Upper lobe of left lung (tissue), 6 donors: ENCODE measurements at regions not wholly inside any gene's neighbourhood (a gene's known extent, or its start where the extent isn't known, plus 50 kb on each side); places are given as distances from the start of the nearest gene placed in this dataset.
A peak's percentile ranks its signal among the peaks of the same experiment; 100 is the strongest.
"Not testable (repeated sequence)": the region's sequence is repeated elsewhere in the genome, so short reads cannot be mapped to it uniquely, and the experiment has no call there.

ENCODE experiments used
- ATAC-seq, 2 donors: fragments of 200-7000 bp; cut with Tn5 transposase; one replicate each; pipeline ENCODE4 v1.9.1; 2022; ENCODE audit warnings: mild to moderate bottlenecking in 2 of 2, moderate library complexity in 2 of 2; ENCODE audit not compliant: low FRiP score in 2 of 2
- DNase-seq, 2 donors: peaks; one replicate each; pipeline ENCODE4 v3.0.0-alpha.2; 2019 to 2020
- H3K27ac ChIP-seq, 4 donors: fragments of 200-600 bp; sonication (generic); one replicate each; pipeline ENCODE4 v1.5.1; 2016 to 2019
- H3K27me3 ChIP-seq, 4 donors: fragments of 200-600 bp; sonication (generic); one replicate each; pipeline ENCODE4 v1.5.1; 2017 to 2019
- H3K36me3 ChIP-seq, 4 donors: fragments of 200-600 bp; sonication (generic); one replicate each; pipeline ENCODE4 v1.5.1; 2016 to 2019
- H3K4me1 ChIP-seq, 4 donors: fragments of 200-600 bp; sonication (generic); one replicate each; pipeline ENCODE4 v1.5.1; 2018 to 2019
- H3K4me3 ChIP-seq, 4 donors: fragments of 200-600 bp; sonication (generic); one replicate each; pipeline ENCODE4 v1.5.1; 2017 to 2019; ENCODE audit warnings: mild to moderate bottlenecking in 2 of 4, moderate library complexity in 1 of 4
- H3K9me3 ChIP-seq, 4 donors: fragments of 200-600 bp; sonication (generic); one replicate each; pipeline ENCODE4 v1.5.1; 2018 to 2019
- CTCF ChIP-seq, 6 experiments: fragments of 450-650 bp in 4 of 6; fragments of 200-600 bp in 2 of 6; sonication (generic) in 2 of 6; IDR thresholded peaks; one replicate each; pipeline ENCODE4 v1.5.1; 2016 to 2019; ENCODE audit warnings: antibody characterized with exemption in 6 of 6
- EP300 ChIP-seq, 4 donors: sonication (generic); formaldehyde crosslinking; IDR thresholded peaks; one replicate each; pipeline ENCODE4 v1.5.1; 2017; ENCODE audit warnings: antibody characterized with exemption in 4 of 4, control low read depth in 2 of 4
- POLR2A ChIP-seq, 4 donors: fragments of 450-650 bp; IDR thresholded peaks; one replicate each; pipeline ENCODE4 v1.5.1; 2016 to 2017; ENCODE audit warnings: antibody characterized with exemption in 4 of 4, mild to moderate bottlenecking in 2 of 4
- POLR2AphosphoS5 ChIP-seq, 2 donors: sonication (generic); formaldehyde crosslinking; IDR thresholded peaks; one replicate each; pipeline ENCODE4 v1.5.1; 2017; ENCODE audit warnings: antibody characterized with exemption in 2 of 2
- WGBS, 2 donors: methylation state at CpG; one replicate each; pipeline ENCODE4 v1.1.5; 2017 to 2018; 5-methylcytosine and 5-hydroxymethylcytosine counted together
- donor health status: DM: no; HTN: no; CAD: no; lungs with moderate emphysema.
- donor health status: DM: no; HTN: yes; CAD: no; lungs with severe emphysema.

- no peak for TF ChIP-seq POLR2A (IDR thresholded peaks at IDR 0.05)
- no peak for TF ChIP-seq POLR2AphosphoS5 (IDR thresholded peaks at IDR 0.05)
- TF ChIP-seq CTCF (IDR thresholded peaks at IDR 0.05), result no peak
- TF ChIP-seq EP300 (IDR thresholded peaks at IDR 0.05), result no peak
- DNase-seq, result no peak
- no peak for ATAC-seq
- Histone ChIP-seq H3K27ac (peak overlapping the region in 2 of 4 donors; percentile 50 to 61), H3K27me3 (no peaks in the 10 kb centered on the region), H3K4me3 (no peak overlapping the region), H3K4me1 (peaks cover 5% of the 10 kb centered on the region in 4 donors), H3K36me3 (no peaks in the 10 kb centered on the region), H3K9me3 (no peaks in the 10 kb centered on the region)
- WGBS, 2 donors, result 56 to 75% methylated on average over 3 of the region's 3 CpGs
These were observed 129.5 kb upstream of the KLF3 start for GRCh38 chr4:38534344-38535045.

GRCh38 chr4:38535071-38535470 lies 128.9 kb upstream of the KLF3 start:
- not testable (repeated sequence) for H3K27me3 ChIP-seq, ATAC-seq, DNase-seq, H3K36me3 ChIP-seq, H3K27ac ChIP-seq, H3K4me3 ChIP-seq, H3K4me1 ChIP-seq, H3K9me3 ChIP-seq
- WGBS, 2 donors, result 75 to 95% methylated on average over 1 of the region's 1 CpG

- peak in 1 of 2 donors; percentile 56 for ATAC-seq
- WGBS, 2 donors, result 83 to 96% methylated on average over 5 of the region's 5 CpGs
- no peaks in the 10 kb centered on the region for H3K27me3 ChIP-seq
- no peak for DNase-seq
- H3K4me1 ChIP-seq, result no peaks in the 10 kb centered on the region
- no peak overlapping the region for H3K4me3 ChIP-seq
- TF ChIP-seq POLR2AphosphoS5 (IDR thresholded peaks at IDR 0.05) (no peak), POLR2A (IDR thresholded peaks at IDR 0.05) (no peak), EP300 (IDR thresholded peaks at IDR 0.05) (no peak), CTCF (IDR thresholded peaks at IDR 0.05) (no peak)
- no peaks in the 10 kb centered on the region for H3K9me3 ChIP-seq
- H3K27ac ChIP-seq, result no peak overlapping the region
- no peaks in the 10 kb centered on the region for H3K36me3 ChIP-seq
These were observed 128.3 kb upstream of the KLF3 start for GRCh38 chr4:38535717-38536116.

- DNase-seq, result no peak
- Histone ChIP-seq H3K27me3 (no peaks in the 10 kb centered on the region), H3K4me1 (no peaks in the 10 kb centered on the region), H3K27ac (no peak overlapping the region), H3K9me3 (no peaks in the 10 kb centered on the region), H3K4me3 (no peak overlapping the region), H3K36me3 (no peaks in the 10 kb centered on the region)
- 95 to 96% methylated on average over 2 of the region's 2 CpGs for WGBS, 2 donors
- TF ChIP-seq CTCF (IDR thresholded peaks at IDR 0.05) (no peak), POLR2A (IDR thresholded peaks at IDR 0.05) (no peak), EP300 (IDR thresholded peaks at IDR 0.05) (no peak), POLR2AphosphoS5 (IDR thresholded peaks at IDR 0.05) (no peak)
- no peak for ATAC-seq
These were observed 127.3 kb upstream of the KLF3 start for GRCh38 chr4:38536716-38537115.

GRCh38 chr4:38537666-38538065 lies 126.3 kb upstream of the KLF3 start:
- DNase-seq (no peak), ATAC-seq (no peak)
- TF ChIP-seq EP300 (IDR thresholded peaks at IDR 0.05) (no peak), POLR2A (IDR thresholded peaks at IDR 0.05) (no peak), CTCF (IDR thresholded peaks at IDR 0.05) (no peak), POLR2AphosphoS5 (IDR thresholded peaks at IDR 0.05) (no peak)
- Histone ChIP-seq H3K27ac (no peak overlapping the region), H3K36me3 (no peaks in the 10 kb centered on the region), H3K4me3 (no peak overlapping the region), H3K4me1 (no peaks in the 10 kb centered on the region), H3K9me3 (no peaks in the 10 kb centered on the region), H3K27me3 (no peaks in the 10 kb centered on the region)
- WGBS, 2 donors, result 81 to 100% methylated on average over 1 of the region's 1 CpG
